ENCODE measurements at regions not wholly inside any gene's neighbourhood (a gene's known extent, or its start where the extent isn't known, plus 50 kb on each side); places are given as distances from the start of the nearest gene placed in this dataset.
"Not testable (repeated sequence)": the region's sequence is repeated elsewhere in the genome, so short reads cannot be mapped to it uniquely, and the experiment has no call there.

GRCh38 chr13:90305796-90306195 is 1041.7 kb upstream of the MIR17HG start:
- DNase-seq = no peak

GRCh38 chr13:90307136-90307535 is 1040.4 kb upstream of the MIR17HG start:
- DNase-seq = no peak

DNA sequence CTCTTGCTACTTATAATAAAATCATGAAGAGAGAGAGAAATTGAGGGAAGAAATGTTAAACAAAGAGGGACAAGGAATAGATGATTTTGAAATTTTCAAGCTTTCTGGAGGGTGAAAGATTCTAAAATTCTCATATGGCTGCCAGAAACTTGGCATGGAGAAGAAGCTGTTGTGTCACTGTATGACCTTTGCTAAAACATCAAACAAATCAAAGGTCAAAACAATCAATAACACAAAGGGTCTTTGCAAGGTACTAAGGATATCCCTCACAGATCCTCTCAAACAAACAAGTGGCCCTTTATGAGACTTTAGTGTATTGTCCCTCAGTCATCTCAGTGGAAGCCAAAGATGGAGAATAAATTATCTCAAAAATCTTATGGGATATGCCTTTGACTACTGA is 1039.2 kb upstream of the MIR17HG start:
- no peak for DNase-seq

- no peak for DNase-seq
Measured at GRCh38 chr13:90311929-90312328, 1035.6 kb upstream of the MIR17HG start.

DNA sequence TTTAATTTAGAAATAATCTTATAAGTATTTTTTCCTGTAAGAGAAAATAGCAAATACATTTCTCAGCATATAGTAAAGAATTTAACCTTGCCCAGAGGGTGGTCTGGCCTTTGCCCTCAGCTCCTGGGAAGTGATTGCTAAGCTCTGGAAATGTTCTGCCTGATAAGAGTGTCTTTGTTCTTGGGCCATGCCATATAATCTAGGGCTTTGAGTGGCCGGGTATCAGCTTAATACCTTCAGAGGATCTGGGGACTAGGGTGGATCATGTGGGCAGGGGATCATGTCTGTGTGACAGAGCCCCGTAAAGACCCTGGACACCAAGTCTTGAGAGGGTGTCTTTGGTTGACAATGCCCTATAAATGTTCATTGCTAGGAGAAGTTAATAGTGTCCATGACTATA is 1032.4 kb upstream of the MIR17HG start:
- DNase-seq = no peak

DNA sequence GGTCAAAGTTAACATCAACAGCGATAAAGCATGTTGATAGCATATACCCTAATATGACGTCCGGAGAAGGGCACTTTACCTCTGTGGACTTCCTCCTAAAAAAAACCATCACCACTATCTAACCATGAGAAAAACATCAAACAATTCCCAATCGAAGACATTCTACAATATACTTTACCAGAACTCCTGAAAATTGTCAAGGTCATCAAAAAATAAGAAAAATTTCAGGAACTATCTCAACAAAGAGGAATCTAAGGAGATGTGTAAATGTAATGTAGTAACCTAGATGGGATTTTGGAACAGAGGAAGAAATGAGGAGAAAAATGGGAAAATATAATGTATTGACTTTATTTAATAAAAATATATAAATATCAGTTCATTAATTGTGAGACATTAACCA is 1026.8 kb upstream of the MIR17HG start:
- no peak for DNase-seq

DNA sequence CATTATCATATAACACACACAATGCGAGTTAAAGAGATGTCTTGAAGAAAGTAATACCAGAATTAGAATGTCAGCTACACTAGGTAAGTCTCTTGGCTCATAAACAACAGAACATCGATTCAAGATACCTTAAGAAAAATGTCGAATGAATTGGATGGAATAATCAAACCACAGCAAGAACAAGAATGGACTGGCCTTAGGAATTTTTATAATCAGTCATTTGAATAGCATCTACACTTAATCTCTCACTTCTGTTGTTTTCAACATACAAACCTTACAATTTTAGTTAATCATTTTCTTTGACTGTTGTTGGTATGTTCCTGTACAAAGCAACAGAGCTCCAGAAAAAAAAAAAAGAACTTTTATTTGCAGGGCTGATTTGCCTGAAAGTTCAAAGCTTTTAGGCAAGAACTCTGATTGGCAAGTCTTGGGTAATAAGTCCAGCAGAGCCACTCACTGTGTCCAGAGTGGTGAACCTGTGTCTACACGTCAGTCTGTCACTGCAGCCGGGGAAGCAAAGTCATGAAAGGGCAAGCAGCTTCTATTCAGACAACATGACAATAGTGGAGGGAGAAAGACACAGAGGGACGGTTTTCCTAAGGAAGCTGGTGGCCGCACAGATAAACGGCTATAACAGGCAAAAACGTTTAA is 1026.1 kb upstream of the MIR17HG start:
- DNase-seq = no peak

GRCh38 chr13:90329641-90330040 is 1017.8 kb upstream of the MIR17HG start:
- no peak for DNase-seq

GRCh38 chr13:90331974-90332373 is 1015.5 kb upstream of the MIR17HG start:
- no peak for DNase-seq

- no peak for DNase-seq
Measured at GRCh38 chr13:90336507-90336906, 1011.0 kb upstream of the MIR17HG start.

- not testable (repeated sequence) for DNase-seq
Measured at GRCh38 chr13:90341348-90341747, 1006.1 kb upstream of the MIR17HG start.

- not testable (repeated sequence) for DNase-seq
Measured at GRCh38 chr13:90348477-90349136, 998.9 kb upstream of the MIR17HG start.

- no peak for DNase-seq
Measured at GRCh38 chr13:90352763-90353162, 994.7 kb upstream of the MIR17HG start.

GRCh38 chr13:90355162-90355751 is 992.2 kb upstream of the MIR17HG start:
- no peak for DNase-seq

DNA sequence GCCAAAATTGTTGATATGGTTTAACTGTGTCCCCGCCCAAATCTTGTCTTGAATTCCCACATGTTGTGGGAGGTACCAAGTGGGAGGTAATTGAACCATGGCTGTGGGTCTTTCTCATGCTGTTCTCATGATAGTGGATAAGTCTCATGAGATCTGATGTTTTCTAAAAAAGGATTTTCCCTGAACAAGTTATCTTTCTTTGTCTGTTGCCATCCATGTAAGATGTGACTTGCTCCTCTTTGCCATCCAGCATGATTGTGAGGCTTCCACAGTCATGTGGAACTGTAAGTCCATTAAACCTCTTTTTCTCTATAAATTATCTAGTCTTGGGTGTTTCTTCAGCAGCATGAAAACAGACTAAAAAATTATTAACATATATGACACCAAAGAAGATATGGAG is 986.7 kb upstream of the MIR17HG start:
- no peak for DNase-seq

DNA sequence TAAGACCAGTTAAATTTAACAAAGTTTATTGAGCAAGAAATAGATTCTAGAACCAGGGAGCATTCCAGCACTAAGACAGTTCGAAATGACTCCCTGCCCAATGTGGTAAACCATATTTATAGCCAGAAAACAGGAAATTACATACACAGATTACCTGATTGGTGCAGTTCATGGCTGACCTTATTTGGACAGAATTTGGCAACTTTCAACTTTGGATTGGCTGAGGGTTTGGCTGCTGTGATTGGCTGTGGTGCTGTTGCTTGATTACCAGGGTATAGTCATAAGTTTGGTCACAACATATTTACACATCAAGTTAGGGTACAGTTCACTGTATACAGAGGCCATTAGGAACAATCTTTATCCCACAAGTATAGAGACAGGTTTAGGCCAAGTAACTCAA is 984.8 kb upstream of the MIR17HG start:
- DNase-seq = no peak

- peak; percentile 29 for DNase-seq
Measured at GRCh38 chr13:90365130-90365529, 982.4 kb upstream of the MIR17HG start.

DNA sequence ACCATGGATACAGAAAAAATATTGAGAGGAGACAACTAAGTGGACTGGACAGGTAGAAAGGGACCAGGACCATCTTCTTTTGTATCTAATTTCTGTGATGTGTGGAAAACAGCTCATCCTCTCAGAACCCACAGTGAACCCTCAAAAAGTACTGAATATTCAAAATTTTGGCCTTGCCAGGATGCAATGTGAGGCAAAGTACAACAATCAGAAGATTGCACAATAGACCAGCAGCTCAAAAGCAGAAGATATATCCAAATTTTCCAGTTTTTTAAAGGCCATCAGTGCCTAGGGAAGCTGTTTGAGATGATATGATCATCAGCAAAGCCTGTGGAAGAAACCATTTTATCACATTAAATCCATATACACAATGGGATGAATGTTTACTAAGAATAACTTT is 973.3 kb upstream of the MIR17HG start:
- no peak for DNase-seq

DNA sequence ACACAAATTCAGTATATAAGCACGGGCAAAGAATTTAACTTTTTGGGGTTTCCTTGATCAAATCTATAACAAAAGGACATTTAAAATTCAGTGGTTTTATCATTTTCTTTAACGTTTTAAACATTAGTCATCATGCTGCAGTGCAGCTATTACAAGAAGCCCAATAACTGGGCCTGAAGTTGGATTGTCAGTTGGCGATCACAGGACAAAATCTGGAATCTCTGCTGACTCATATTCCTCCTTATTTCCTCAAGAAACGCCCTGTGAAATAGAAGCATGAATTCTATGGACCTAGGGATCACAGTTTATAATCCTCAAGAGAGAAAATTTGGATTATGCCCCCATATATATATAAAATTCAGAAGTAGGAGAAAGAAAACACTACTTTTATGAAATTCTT is 971.6 kb upstream of the MIR17HG start:
- no peak for DNase-seq

GRCh38 chr13:90382425-90382824 is 965.1 kb upstream of the MIR17HG start:
- no peak for DNase-seq

DNA sequence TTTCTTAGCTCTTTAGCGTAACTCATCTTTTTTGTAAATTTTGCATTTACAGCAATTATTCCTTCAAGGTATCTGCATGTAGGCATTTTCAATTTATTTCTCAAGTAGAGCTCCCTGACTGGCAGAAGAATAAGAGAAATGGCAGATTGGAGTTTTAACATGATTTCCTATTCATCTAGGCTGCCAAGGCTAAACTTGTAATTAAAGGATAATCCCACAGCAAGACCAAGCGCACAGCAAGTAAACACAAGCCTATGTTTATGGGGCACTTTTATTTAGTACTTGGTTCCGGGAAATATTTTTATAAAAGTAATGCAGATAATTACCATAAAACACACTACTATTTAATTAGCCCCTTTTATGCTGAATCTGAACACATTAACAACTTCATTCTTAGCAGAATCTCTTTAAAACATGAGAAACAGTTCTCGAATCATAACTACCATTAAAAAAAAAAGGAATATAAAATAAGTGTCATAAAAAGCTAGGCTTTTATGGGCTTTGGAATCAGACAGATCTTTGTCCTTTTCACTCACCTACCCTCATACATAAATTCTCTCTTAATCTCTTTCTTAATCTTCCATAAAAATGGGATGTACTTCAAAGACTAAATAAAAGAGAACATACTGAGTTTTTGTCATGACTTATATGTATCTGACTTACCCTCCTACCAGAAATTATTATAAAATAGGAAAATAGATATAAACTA is 961.6 kb upstream of the MIR17HG start:
- DNase-seq = no peak

GRCh38 chr13:90388887-90389452 is 958.5 kb upstream of the MIR17HG start:
- no peak for DNase-seq

- no peak for DNase-seq
Measured at GRCh38 chr13:90389537-90389936, 958.0 kb upstream of the MIR17HG start.

DNA sequence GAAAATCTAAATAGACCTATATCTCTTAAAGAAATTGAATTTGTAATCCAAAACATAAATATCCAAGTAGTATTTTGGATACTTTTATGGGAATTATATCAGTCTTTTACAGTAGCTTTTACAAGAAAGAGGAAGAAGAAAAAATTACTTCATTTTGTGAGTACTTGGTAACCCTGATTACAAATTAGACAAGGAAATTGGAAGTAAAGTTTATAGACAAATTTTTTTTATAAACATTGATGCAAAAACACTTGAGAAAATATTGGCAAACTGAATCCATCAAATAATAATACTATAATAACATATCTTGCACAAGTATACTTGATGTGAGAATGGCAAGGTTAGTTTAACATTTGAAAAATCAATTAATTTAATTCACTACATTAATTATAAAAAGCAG is 954.1 kb upstream of the MIR17HG start:
- no peak for DNase-seq

All from HCEC 1CT (cell line).